ENCODE measurements at regions not wholly inside any gene's neighbourhood (a gene's known extent, or its start where the extent isn't known, plus 50 kb on each side); places are given as distances from the start of the nearest gene placed in this dataset.

- TF ChIP-seq ELF1 (IDR thresholded peaks at IDR 0.05; ENCODE audit: borderline replicate concordance, low read depth) (no peak), ZNF274 (IDR thresholded peaks at IDR 0.05; ENCODE audit: low read depth, low read length) (no peak), SRF (IDR thresholded peaks at IDR 0.05; ENCODE audit: low read depth) (no peak), EGR1 (IDR thresholded peaks at IDR 0.05; ENCODE audit: low read depth) (no peak), POLR2A (IDR thresholded peaks at IDR 0.05; ENCODE audit: borderline replicate concordance, extremely low read depth, insufficient read depth, insufficient read length) (no peak), CBX3 (IDR thresholded peaks at IDR 0.05; ENCODE audit: low read depth) (no peak), REST (IDR thresholded peaks at IDR 0.05; ENCODE audit: low read depth) (no peak), RAD21 (IDR thresholded peaks at IDR 0.05; ENCODE audit: low read depth) (no peak), POLR2AphosphoS5 (IDR thresholded peaks at IDR 0.05; ENCODE audit: low read depth, low read length) (no peak), CTCF (IDR thresholded peaks at IDR 0.05 in 2 of 3, conservative IDR thresholded peaks at IDR 0.05 in 1 of 3; ENCODE audit: borderline replicate concordance in 1 of 3, insufficient read depth in 1 of 3, low read depth in 2 of 3, low read length in 2 of 3) (no peak), MAX (IDR thresholded peaks at IDR 0.05) (no peak), FOSL1 (IDR thresholded peaks at IDR 0.05; ENCODE audit: low read depth) (no peak), ATF3 (IDR thresholded peaks at IDR 0.05) (no peak), EZH2phosphoT487 (IDR thresholded peaks at IDR 0.05; ENCODE audit: borderline replicate concordance) (no peak)
- RAD21 ChIA-PET (ENCODE audit: low non-redundant PET in 1 of 2, low total read pairs in 2 of 2, uncharacterized antibody in 2 of 2, unreplicated experiment in 2 of 2), result no interaction called here
- Histone ChIP-seq H3K9ac (ENCODE audit: low read length) (no peak overlapping the region), H3K4me3 (replicated peaks in 1 of 2; ENCODE audit: low read depth in 1 of 2, low read length in 2 of 2) (no peak overlapping the region), H3K27me3 (ENCODE audit: insufficient read depth, low read length) (no peaks in the 10 kb centered on the region), H3K9me2 (ENCODE audit: insufficient read depth) (no peaks in the 10 kb centered on the region), H3K9me3 (ENCODE audit: control insufficient read depth in 1 of 2, insufficient read depth in 1 of 2, low read depth in 1 of 2, low read length in 2 of 2) (no peaks in the 10 kb centered on the region), H3K36me3 (ENCODE audit: control insufficient read depth in 1 of 2, insufficient read depth in 2 of 2, low read length in 2 of 2) (no peaks in the 10 kb centered on the region), H3K79me2 (ENCODE audit: insufficient read depth, low read length) (no peaks in the 10 kb centered on the region), H3K27ac (ENCODE audit: low read depth, low read length) (no peak overlapping the region), H3K4me1 (ENCODE audit: control insufficient read depth in 1 of 2, insufficient read depth in 2 of 2, low read length in 2 of 2) (no peaks in the 10 kb centered on the region), H2AFZ (ENCODE audit: low read depth, low read length, poor library complexity, severe bottlenecking) (no peak overlapping the region), H4K20me1 (ENCODE audit: insufficient read depth) (no peaks in the 10 kb centered on the region), H3K4me2 (ENCODE audit: low read length) (no peak overlapping the region)
- no peak for ATAC-seq
- DNase-seq (ENCODE audit: low read depth, low spot score), result no peak
- BruUV-seq (replicated peaks), result no TSS peak
- intact Hi-C loops (cut with micrococcal nuclease), result no loop called here
- CTCF ChIA-PET, result no interaction called here
- POLR2A ChIA-PET, result no interaction called here
These were observed 70.9 kb upstream of the SALL1 start for GRCh38 chr16:51222016-51222415.
